Activated CD4-positive, alpha-beta T cell treated with anti-CD3 and anti-CD28 coated beads, Interleukin-2, amount 10 ng/mL, durations not matched to agents 24 days and 14 days (primary cell): ENCODE measurements at regions not wholly inside any gene's neighbourhood (a gene's known extent, or its start where the extent isn't known, plus 50 kb on each side); places are given as distances from the start of the nearest gene placed in this dataset.
A peak's percentile ranks its signal among the peaks of the same experiment; 100 is the strongest.

ENCODE experiments used
- DNase-seq: peaks from one replicate; pipeline ENCODE4 v3.0.0; 2022
- H3K27ac Mint-ChIP-seq: one replicate; pipeline ENCODE4 v1.8.0; 2022; ENCODE audit warnings: mild to moderate bottlenecking, mixed read lengths
- H3K27me3 Mint-ChIP-seq: one replicate; pipeline ENCODE4 v1.8.0; 2022; ENCODE audit warnings: mixed read lengths
- H3K36me3 Mint-ChIP-seq: one replicate; pipeline ENCODE4 v1.8.0; 2022; ENCODE audit warnings: low read depth, mild to moderate bottlenecking, mixed read lengths
- H3K4me1 Mint-ChIP-seq: one replicate; pipeline ENCODE4 v1.8.0; 2021; ENCODE audit warnings: mixed read lengths
- H3K4me3 Mint-ChIP-seq: one replicate; pipeline ENCODE4 v1.8.0; 2022; ENCODE audit warnings: mild to moderate bottlenecking, moderate library complexity, mixed read lengths
- H3K9me3 Mint-ChIP-seq: one replicate; pipeline ENCODE4 v1.8.0; 2021; ENCODE audit warnings: mixed read lengths
- intact Hi-C: fragments of 100-400 bp; cut with micrococcal nuclease; formaldehyde crosslinking; loops from one replicate; pipeline ENCODE4 v1.15.1; 2023

DNA sequence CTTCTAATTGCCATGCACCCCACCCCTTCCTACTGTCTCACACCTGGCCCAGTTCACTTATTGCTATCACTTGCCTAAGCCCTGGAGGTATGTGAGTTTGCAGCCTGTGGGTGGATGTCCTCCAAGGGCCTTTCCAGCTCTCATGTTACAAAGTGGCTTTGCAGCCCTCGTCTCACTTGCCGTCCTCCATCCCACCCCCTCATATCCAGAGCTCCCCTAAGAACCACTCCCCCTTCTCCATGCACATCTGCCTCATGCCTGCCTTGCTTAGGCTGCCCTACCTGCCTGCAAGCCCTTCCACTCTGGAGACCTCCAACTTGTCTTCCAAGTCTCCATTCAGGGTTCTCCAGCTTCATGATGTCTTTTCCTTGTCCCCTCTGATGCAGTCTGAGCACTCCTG is 119.4 kb upstream of the NLRP1 start:
- Mint-ChIP-seq H3K27ac (no peak overlapping the region), H3K36me3 (no peaks in the 10 kb centered on the region), H3K9me3 (no peaks in the 10 kb centered on the region), H3K27me3 (peaks cover 15% of the 10 kb centered on the region), H3K4me1 (no peaks in the 10 kb centered on the region), H3K4me3 (no peak overlapping the region)
- no peak for DNase-seq
- intact Hi-C loops = no loop called here

DNA sequence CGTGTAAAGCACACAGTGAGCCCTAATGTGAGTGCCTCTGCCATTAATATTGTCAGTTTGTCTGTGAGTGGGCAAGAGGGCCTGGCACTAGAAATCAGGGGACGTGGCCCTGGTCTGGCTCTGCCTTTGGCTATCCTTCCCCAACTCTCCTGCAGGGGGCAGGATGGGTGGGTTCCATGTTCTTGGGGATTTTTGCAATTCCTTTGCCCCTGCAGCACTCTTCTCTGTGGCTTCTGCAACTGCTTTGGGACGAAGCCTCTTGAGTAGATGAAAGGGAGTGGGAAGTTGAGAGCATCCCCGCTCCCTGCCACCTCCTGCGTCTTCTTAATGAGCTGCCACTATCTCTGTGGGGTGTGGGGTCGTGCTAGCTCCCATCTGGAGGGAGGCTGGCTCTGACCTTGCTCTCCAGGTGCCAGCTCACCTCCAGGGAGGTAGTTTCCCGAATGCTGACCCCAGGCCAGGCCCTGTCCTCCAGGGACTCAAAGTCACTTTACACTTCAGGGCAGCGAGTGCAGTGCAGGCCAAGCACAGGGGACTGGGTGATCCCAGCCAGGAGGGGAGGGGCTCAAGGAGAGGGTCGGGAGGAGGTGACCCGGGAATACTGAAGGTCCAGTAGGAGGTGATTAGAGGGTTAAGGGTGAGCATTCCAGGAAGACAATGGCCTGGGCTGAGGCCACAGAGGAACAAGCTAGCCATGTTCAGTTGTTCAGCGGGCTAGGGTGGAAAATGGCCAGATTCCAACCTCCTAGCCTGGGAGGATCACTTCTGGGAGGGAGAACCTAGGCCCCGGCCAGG is 121.0 kb upstream of the NLRP1 start:
- Mint-ChIP-seq H3K27me3 (peaks cover 12% of the 10 kb centered on the region), H3K27ac (no peak overlapping the region), H3K9me3 (peaks cover 3% of the 10 kb centered on the region), H3K4me1 (no peaks in the 10 kb centered on the region), H3K4me3 (no peak overlapping the region), H3K36me3 (no peaks in the 10 kb centered on the region)
- intact Hi-C loops = loop anchor here (5.0 kb wide), 1 partner anchor 717 kb away; no protein-coding TSS in a partner anchor
- DNase-seq = no peak

DNA sequence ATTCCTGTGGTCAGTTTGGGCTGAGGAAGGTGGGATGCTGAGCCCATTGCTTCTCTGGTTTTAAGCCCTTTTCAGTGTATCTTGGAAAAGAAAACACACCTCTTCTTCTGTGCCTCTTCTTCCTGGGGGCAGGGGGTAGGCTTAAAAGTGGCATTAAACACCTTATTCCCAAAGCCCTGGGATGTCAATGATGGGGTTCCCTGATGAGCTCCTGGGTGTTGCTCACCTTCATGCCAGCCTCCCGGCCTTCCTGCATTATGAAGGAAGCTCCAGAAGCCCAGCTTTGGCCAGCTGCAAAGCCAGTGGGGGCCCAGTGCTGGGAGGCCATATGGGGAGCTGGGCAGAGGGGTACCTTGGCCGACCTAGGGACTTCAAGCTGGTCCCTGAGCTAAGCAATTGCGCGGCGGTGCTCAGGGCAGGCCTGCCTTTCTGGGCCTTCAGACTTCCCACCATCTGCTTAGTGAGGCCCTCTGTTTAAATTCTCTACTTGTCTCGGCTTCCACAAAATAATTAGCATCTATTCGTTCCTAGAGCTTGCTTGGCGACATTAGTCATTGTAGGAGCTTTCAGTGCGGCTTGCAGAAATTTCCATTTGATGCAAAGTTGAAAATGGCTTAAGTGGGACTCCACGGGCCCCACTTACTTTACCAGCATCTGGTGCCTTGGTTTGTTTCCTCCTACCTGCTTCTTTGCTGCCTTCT is 121.7 kb upstream of the NLRP1 start:
- H3K27me3 Mint-ChIP-seq = peaks cover 10% of the 10 kb centered on the region
- intact Hi-C loops = loop anchor here (1.0 to 5.0 kb wide), 2 partner anchors 119 to 716 kb away; no protein-coding TSS in a partner anchor
- no peaks in the 10 kb centered on the region for H3K4me1 Mint-ChIP-seq

DNA sequence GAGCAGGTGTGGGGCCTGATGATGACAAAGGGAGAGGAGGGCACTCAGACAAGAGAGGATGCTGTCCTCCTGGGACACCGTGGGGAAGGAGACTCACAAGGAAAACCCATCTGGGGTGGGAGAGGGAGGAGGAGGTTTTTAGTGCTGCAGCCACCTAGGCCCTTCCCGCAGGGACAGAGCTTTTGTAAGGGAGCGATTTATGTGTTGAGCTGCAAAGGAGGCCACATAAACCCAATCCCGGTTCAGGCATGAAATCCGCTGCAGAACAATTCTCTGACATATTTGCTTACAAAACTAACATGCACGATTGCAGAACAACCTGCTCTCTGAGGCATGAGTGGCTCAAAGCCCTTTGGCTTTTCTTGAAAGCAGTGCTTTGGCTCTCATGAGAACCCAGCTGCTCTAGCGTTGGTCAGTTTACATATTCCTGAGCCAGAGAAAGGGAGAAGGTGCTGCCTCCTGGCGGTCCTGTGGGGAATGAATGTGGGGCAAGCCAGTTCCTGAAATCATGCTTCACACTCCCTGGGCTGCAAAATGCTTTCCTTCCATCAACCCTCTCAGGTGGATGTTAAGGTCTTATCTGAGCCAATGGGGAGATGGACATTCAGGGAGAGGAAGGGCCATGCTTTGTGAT is 122.4 kb upstream of the NLRP1 start:
- intact Hi-C loops = loop anchor here (1.0 to 5.0 kb wide), 2 partner anchors 119 to 716 kb away; no protein-coding TSS in a partner anchor
- Mint-ChIP-seq H3K27me3 (peaks cover 9% of the 10 kb centered on the region), H3K9me3 (peaks cover 6% of the 10 kb centered on the region), H3K27ac (no peak overlapping the region), H3K36me3 (no peaks in the 10 kb centered on the region), H3K4me1 (no peaks in the 10 kb centered on the region), H3K4me3 (no peak overlapping the region)
- DNase-seq = peak; percentile 83

More for the DNA sequence above, 121.7 kb upstream of the NLRP1 start:
- Mint-ChIP-seq H3K4me3 (no peak overlapping the region), H3K36me3 (no peaks in the 10 kb centered on the region), H3K9me3 (peaks cover 6% of the 10 kb centered on the region), H3K27ac (no peak overlapping the region)
- DNase-seq = no peak

DNA sequence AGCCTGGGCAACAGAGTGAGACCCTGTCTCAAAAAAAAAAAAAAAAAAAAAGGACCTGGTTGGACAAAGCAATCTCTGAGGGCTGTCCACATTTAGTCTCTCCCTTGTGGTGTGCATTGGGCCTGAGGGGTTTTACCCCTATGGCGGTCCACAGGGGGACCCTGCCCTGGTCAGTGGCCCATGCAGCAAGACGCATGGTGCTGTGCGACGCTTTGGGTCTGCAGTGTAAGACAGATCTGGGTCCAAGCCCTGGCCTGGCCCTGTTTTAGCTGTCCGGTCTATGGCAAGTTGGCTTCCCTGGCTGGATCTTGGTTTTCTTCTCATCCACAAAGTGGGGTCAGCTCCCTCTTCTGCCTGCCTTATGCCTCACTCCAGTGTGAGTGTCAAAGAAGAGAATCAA is 123.2 kb upstream of the NLRP1 start:
- Mint-ChIP-seq H3K4me1 (no peaks in the 10 kb centered on the region), H3K4me3 (no peak overlapping the region), H3K27ac (no peak overlapping the region), H3K9me3 (peaks cover 6% of the 10 kb centered on the region), H3K27me3 (peaks cover 7% of the 10 kb centered on the region), H3K36me3 (no peaks in the 10 kb centered on the region)
- intact Hi-C loops = loop anchor here (5.0 kb wide), 1 partner anchor 715 kb away; no protein-coding TSS in a partner anchor
- no peak for DNase-seq

DNA sequence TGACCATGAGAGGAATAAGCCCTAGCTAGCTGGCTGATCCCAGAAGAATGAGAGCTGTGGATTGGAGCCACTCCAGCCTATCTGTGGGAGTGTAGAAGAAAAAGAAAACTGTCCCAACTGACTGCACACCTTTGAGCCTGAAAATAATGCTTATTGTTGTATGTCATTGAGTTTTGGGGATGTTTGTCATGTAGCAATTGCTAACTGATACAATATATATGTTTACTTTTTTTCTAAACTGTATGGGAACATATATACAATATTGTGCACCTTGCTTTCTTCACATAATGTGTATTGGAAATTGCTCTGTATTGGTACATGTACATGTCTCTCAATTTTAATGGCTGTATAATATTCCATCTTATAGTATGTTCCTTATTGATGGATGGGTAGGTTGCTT is 124.0 kb upstream of the NLRP1 start:
- Mint-ChIP-seq H3K9me3 (peaks cover 6% of the 10 kb centered on the region), H3K27ac (no peak overlapping the region), H3K4me1 (no peaks in the 10 kb centered on the region), H3K4me3 (no peak overlapping the region), H3K36me3 (no peaks in the 10 kb centered on the region), H3K27me3 (peaks cover 8% of the 10 kb centered on the region)
- DNase-seq = no peak
- intact Hi-C loops = loop anchor here (5.0 kb wide), 1 partner anchor 714 kb away; no protein-coding TSS in a partner anchor

DNA sequence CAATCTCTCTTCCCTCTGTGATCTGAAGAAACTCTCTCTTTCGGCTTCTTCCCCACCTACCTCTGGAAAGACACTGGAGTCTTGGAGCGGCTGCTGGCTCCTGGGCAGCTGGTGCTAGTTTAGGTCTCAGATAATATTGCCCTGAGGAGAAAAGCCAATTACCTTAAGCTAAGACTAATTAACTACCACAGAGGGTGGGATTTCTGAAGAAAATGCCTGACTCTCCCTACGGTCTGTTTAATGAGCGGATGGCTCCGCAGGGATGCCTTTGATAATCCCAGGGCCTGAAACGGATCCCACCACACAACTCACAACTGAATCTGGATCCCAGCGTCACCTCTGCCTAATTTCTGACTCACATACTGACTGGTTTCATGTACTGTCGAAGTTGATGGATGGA is 127.0 kb upstream of the NLRP1 start:
- Mint-ChIP-seq H3K36me3 (no peaks in the 10 kb centered on the region), H3K27ac (no peak overlapping the region), H3K4me3 (no peak overlapping the region), H3K4me1 (no peaks in the 10 kb centered on the region), H3K27me3 (peaks cover 11% of the 10 kb centered on the region), H3K9me3 (peaks cover 6% of the 10 kb centered on the region)
- no peak for DNase-seq
- intact Hi-C loops = no loop called here

DNA sequence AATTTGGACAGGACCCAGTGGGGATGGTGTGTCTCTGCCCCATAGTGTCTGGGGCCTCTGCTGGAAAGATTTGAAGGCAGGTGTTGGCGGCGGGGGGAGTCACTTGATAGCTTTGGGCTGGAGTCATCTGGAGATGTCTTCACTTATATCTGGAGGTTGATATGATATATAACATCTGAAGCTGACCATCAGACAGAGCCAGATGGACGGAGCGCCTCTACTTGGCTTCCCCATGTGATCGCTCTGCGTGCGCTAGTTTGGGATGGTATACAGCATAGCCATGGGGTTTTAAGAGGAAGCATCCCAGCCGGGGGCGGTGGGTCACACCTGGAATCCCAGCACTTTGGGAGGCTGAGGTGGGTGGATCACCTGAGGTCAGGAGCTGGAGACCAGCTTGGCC is 130.7 kb upstream of the NLRP1 start:
- peaks cover 5% of the 10 kb centered on the region for H3K9me3 Mint-ChIP-seq
- H3K27ac Mint-ChIP-seq = no peak overlapping the region
- no peaks in the 10 kb centered on the region for H3K4me1 Mint-ChIP-seq
- no peak overlapping the region for H3K4me3 Mint-ChIP-seq
- no peaks in the 10 kb centered on the region for H3K36me3 Mint-ChIP-seq
- intact Hi-C loops = no loop called here
- DNase-seq = no peak
- peaks cover 11% of the 10 kb centered on the region for H3K27me3 Mint-ChIP-seq

DNA sequence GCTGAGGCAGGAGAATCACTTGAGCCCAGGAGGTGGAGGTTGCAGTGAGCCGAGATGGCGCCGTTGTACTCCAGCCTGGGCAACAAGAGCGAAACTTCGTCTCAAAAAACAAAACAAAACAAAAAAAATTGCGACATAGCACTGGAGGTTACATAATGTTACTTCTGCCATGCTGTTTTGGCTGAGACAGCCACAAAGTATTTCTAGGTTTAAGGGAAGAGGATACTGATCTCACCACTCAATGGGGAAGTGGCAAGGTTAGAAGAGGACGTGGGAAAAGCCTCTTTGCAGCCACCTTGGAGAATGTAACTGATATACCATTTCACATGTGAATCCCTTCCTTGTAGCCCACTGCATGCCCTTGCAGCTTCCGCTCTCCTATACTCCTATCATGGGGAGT is 131.2 kb upstream of the NLRP1 start:
- DNase-seq = no peak
- no peak overlapping the region for H3K27ac Mint-ChIP-seq
- peaks cover 8% of the 10 kb centered on the region for H3K27me3 Mint-ChIP-seq
- intact Hi-C loops = no loop called here
- peaks cover under 1% of the 10 kb centered on the region for H3K9me3 Mint-ChIP-seq
- no peaks in the 10 kb centered on the region for H3K4me1 Mint-ChIP-seq
- H3K4me3 Mint-ChIP-seq = no peak overlapping the region
- H3K36me3 Mint-ChIP-seq = no peaks in the 10 kb centered on the region

DNA sequence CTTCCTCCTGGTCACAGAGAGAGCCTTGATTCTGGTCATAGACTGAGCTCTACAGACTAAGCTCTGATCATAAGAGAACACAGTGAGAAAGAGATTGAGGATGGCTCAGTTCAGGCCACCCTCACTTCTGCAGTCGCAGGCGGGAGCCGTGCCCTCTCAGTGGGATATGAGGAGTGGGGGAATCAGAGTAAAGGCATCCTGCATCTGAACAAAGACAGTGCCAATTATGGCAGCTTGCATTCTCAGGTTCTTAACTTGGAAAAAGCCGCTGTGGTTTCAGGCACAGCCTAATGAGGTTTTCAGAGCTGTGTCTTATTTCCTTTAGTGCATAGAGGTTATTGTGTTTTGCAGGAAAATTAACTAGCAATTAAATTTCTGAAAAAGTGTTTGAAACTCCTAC is 134.4 kb upstream of the NLRP1 start:
- H3K4me1 Mint-ChIP-seq = no peaks in the 10 kb centered on the region
- DNase-seq = no peak
- H3K27me3 Mint-ChIP-seq = peaks cover under 1% of the 10 kb centered on the region
- H3K36me3 Mint-ChIP-seq = no peaks in the 10 kb centered on the region
- no peak overlapping the region for H3K4me3 Mint-ChIP-seq
- intact Hi-C loops = no loop called here
- H3K27ac Mint-ChIP-seq = no peak overlapping the region
- H3K9me3 Mint-ChIP-seq = no peaks in the 10 kb centered on the region

DNA sequence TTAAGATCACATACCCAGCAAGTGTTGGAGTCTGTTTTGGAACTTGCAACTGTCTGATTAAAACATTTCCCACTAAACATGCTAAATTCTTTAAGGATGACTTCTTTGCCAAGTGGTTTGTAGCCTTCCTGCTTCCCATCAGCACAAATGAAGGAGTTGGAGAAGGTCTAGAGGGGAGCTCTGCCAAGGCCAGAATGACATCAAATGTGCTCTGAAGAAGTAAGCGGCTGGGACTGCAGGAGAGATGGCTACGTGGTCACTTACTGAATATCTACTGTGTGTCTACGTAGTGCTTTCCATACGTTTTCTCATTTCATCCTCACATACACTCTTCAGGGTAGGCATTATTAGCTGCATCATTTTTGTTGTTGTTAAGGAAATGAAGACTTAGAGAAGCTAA is 135.7 kb upstream of the NLRP1 start:
- no peaks in the 10 kb centered on the region for H3K9me3 Mint-ChIP-seq
- peaks cover 3% of the 10 kb centered on the region for H3K27me3 Mint-ChIP-seq
- no peaks in the 10 kb centered on the region for H3K36me3 Mint-ChIP-seq
- H3K27ac Mint-ChIP-seq = no peak overlapping the region
- no peaks in the 10 kb centered on the region for H3K4me1 Mint-ChIP-seq
- intact Hi-C loops = no loop called here
- H3K4me3 Mint-ChIP-seq = no peak overlapping the region
- DNase-seq = no peak

DNA sequence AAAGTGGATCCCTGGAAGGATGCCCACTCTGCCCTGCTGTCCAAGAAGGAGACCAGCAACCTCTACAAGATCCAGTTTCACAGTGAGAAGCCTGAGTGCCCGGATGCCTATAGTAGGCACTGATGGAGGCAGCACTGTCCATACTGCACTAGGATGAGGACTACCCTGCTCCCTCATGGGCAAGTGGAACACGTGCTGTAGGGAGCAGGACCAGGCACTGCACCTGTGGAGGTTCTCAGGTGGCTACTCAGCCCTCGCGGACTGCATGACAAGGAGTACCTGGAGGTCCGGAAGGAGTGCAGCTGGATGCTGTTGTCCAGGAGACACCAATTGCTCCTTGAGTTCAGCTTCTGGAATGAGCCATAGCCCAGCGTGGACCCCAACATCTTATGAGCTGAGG is 146.1 kb upstream of the NLRP1 start:
- no peak overlapping the region for H3K4me3 Mint-ChIP-seq
- peaks cover 7% of the 10 kb centered on the region for H3K27me3 Mint-ChIP-seq
- H3K4me1 Mint-ChIP-seq = no peaks in the 10 kb centered on the region
- no peak for DNase-seq
- H3K36me3 Mint-ChIP-seq = no peaks in the 10 kb centered on the region
- intact Hi-C loops = no loop called here
- no peaks in the 10 kb centered on the region for H3K9me3 Mint-ChIP-seq
- no peak overlapping the region for H3K27ac Mint-ChIP-seq

DNA sequence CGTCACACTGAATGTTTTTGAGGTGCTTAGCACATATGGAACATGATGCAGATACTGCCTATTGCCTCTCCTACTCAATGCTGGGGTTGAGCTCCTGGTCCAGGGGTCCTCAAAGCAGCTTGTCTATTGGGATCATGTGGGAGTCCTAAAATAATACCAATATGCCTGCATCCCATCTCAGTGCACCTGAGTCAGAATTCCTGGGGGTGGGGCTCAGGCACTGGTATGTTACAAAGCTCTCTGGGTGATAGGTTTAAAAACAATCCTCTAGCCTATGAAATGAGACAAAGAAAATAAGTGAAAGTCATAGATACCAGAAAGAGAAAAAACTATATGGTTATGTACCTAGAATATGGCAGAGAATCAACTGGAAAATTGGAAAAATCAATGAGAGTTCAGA is 156.6 kb upstream of the NLRP1 start:
- no peak for DNase-seq
- Mint-ChIP-seq H3K4me1 (no peaks in the 10 kb centered on the region), H3K9me3 (no peaks in the 10 kb centered on the region), H3K27me3 (peaks cover 8% of the 10 kb centered on the region), H3K27ac (no peak overlapping the region), H3K36me3 (no peaks in the 10 kb centered on the region), H3K4me3 (no peak overlapping the region)
- intact Hi-C loops = no loop called here

DNA sequence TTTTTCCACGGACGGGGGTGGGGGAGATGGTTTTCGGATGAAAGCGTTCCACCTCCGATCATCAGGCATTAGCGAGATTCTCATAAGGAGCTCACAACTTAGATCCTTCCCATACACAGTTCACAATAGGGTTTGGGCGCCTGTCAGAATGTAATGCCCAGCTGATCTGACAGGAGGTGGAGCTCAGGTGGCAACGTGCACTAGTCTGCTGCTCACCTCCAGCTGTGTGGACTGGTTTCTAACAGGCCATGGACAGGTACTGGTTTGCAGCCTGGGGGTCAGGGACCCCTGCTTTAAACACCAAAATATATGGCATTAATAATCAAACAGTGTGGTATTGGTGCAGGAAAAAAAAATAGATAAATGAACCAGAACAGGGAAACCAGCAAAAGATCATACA is 157.5 kb upstream of the NLRP1 start:
- no peaks in the 10 kb centered on the region for H3K4me1 Mint-ChIP-seq
- no peaks in the 10 kb centered on the region for H3K9me3 Mint-ChIP-seq
- H3K4me3 Mint-ChIP-seq = no peak overlapping the region
- no peak for DNase-seq
- intact Hi-C loops = no loop called here
- H3K27me3 Mint-ChIP-seq = peaks cover 8% of the 10 kb centered on the region
- no peak overlapping the region for H3K27ac Mint-ChIP-seq
- H3K36me3 Mint-ChIP-seq = no peaks in the 10 kb centered on the region
